GM21390 (cell line): ENCODE measurements at regions not wholly inside any gene's neighbourhood (a gene's known extent, or its start where the extent isn't known, plus 50 kb on each side); places are given as distances from the start of the nearest gene placed in this dataset.

Source experiments
- ATAC-seq: cut with Tn5 transposase; IDR thresholded peaks from one replicate; pipeline ENCODE4 v1.9.1; 2021; ENCODE audit not compliant: unreplicated experiment

- no peak for ATAC-seq
Measured at GRCh38 chr14:82419933-82420332, 886.3 kb upstream of the SEL1L start.

- no peak for ATAC-seq
Measured at GRCh38 chr14:82420871-82421270, 887.2 kb upstream of the SEL1L start.

- no peak for ATAC-seq
Measured at GRCh38 chr14:82421286-82421685, 887.6 kb upstream of the SEL1L start.

GRCh38 chr14:82422230-82422629 lies 888.6 kb upstream of the SEL1L start:
- no peak for ATAC-seq

GRCh38 chr14:82425261-82425660 lies 891.6 kb upstream of the SEL1L start:
- ATAC-seq, result no peak

GRCh38 chr14:82431031-82431430 lies 897.4 kb upstream of the SEL1L start:
- ATAC-seq, result no peak

GRCh38 chr14:82432301-82433105 lies 898.9 kb upstream of the SEL1L start:
- no peak for ATAC-seq

- ATAC-seq, result no peak
Measured at GRCh38 chr14:82438436-82438835, 904.8 kb upstream of the SEL1L start.

GRCh38 chr14:82441270-82441669 lies 907.6 kb upstream of the SEL1L start:
- no peak for ATAC-seq

GRCh38 chr14:82445810-82446570 lies 912.3 kb upstream of the SEL1L start:
- no peak for ATAC-seq

GRCh38 chr14:82447586-82447985 lies 913.9 kb upstream of the SEL1L start:
- no peak for ATAC-seq

GRCh38 chr14:82449926-82450468 lies 916.3 kb upstream of the SEL1L start:
- ATAC-seq, result no peak

- no peak for ATAC-seq
Measured at GRCh38 chr14:82451675-82452074, 918.0 kb upstream of the SEL1L start.

GRCh38 chr14:82482345-82482744 lies 948.7 kb upstream of the SEL1L start:
- ATAC-seq, result no peak

GRCh38 chr14:82488473-82488872 lies 954.8 kb upstream of the SEL1L start:
- ATAC-seq, result no peak

GRCh38 chr14:82490397-82490796 lies 956.7 kb upstream of the SEL1L start:
- no peak for ATAC-seq

- ATAC-seq, result no peak
Measured at GRCh38 chr14:82492157-82492556, 958.5 kb upstream of the SEL1L start.

GRCh38 chr14:82500222-82500621 lies 966.6 kb upstream of the SEL1L start:
- no peak for ATAC-seq

GRCh38 chr14:82501554-82501953 lies 967.9 kb upstream of the SEL1L start:
- no peak for ATAC-seq

- ATAC-seq, result no peak
Measured at GRCh38 chr14:82502043-82502442, 968.4 kb upstream of the SEL1L start.

- no peak for ATAC-seq
Measured at GRCh38 chr14:82504894-82505293, 971.2 kb upstream of the SEL1L start.

- no peak for ATAC-seq
Measured at GRCh38 chr14:82510007-82510406, 976.4 kb upstream of the SEL1L start.
